ENCODE measurements at regions not wholly inside any gene's neighbourhood (a gene's known extent, or its start where the extent isn't known, plus 50 kb on each side); places are given as distances from the start of the nearest gene placed in this dataset.

GRCh38 chr2:18477293-18477692, 83.2 kb downstream of the RDH14 start:
- Histone ChIP-seq H3K27me3 (ENCODE audit: control insufficient read depth, extremely low read depth, insufficient read depth, low read length) (no peaks in the 10 kb centered on the region), H3K36me3 (ENCODE audit: control insufficient read depth in 2 of 2, extremely low read depth in 1 of 2, insufficient read depth in 2 of 2, low read length in 2 of 2) (no peaks in the 10 kb centered on the region), H3K4me3 (ENCODE audit: control insufficient read depth in 2 of 3, extremely low read depth in 1 of 3, insufficient read depth in 2 of 3, low read depth in 1 of 3, low read length in 3 of 3) (no peak overlapping the region), H3K9me3 (ENCODE audit: control insufficient read depth, low read depth, low read length) (no peaks in the 10 kb centered on the region), H3K79me2 (ENCODE audit: control insufficient read depth, insufficient read depth, low read length) (no peaks in the 10 kb centered on the region), H4K20me1 (ENCODE audit: control insufficient read depth, extremely low read depth, insufficient read depth, low read length) (no peaks in the 10 kb centered on the region), H3K4me1 (ENCODE audit: control insufficient read depth, extremely low read depth, insufficient read depth, low read length) (no peaks in the 10 kb centered on the region), H2AFZ (ENCODE audit: control insufficient read depth, low read length) (no peak overlapping the region), H3K9ac (ENCODE audit: control insufficient read depth, extremely low read depth, insufficient read depth, low read length) (no peak overlapping the region), H3K4me2 (ENCODE audit: control insufficient read depth, extremely low read depth, insufficient read depth, low read depth, low read length) (no peak overlapping the region), H3K9me1 (ENCODE audit: control insufficient read depth, extremely low read depth, insufficient read depth, low read length) (no peaks in the 10 kb centered on the region), H3K27ac (ENCODE audit: control insufficient read depth, insufficient read depth, low read length) (no peak overlapping the region)
- dilution Hi-C loops (cut with MboI; ENCODE audit: extremely low pct_ligation_motif_present, low sequenced_read_pairs): no loop called here
- TF ChIP-seq CTCF (optimal IDR thresholded peaks at IDR 0.05 in 1 of 3, IDR thresholded peaks at IDR 0.05 in 1 of 3, conservative IDR thresholded peaks at IDR 0.05 in 1 of 3; ENCODE audit: extremely low read depth in 1 of 3, insufficient read depth in 2 of 3, low read length in 3 of 3) (no peak), EZH2 (IDR thresholded peaks at IDR 0.05; ENCODE audit: low read length) (no peak)
- FAIRE-seq (no peak), DNase-seq (ENCODE audit: low read depth, low spot score) (no peak)

- Histone ChIP-seq H3K36me3 (ENCODE audit: control insufficient read depth in 2 of 2, extremely low read depth in 1 of 2, insufficient read depth in 2 of 2, low read length in 2 of 2) (no peaks in the 10 kb centered on the region), H3K9ac (ENCODE audit: control insufficient read depth, extremely low read depth, insufficient read depth, low read length) (no peak overlapping the region), H3K4me1 (ENCODE audit: control insufficient read depth, extremely low read depth, insufficient read depth, low read length) (no peaks in the 10 kb centered on the region), H3K27ac (ENCODE audit: control insufficient read depth, insufficient read depth, low read length) (no peak overlapping the region), H3K9me3 (ENCODE audit: control insufficient read depth, low read depth, low read length) (no peaks in the 10 kb centered on the region), H2AFZ (ENCODE audit: control insufficient read depth, low read length) (no peak overlapping the region), H3K4me3 (ENCODE audit: control insufficient read depth in 2 of 3, extremely low read depth in 1 of 3, insufficient read depth in 2 of 3, low read depth in 1 of 3, low read length in 3 of 3) (no peak overlapping the region), H3K79me2 (ENCODE audit: control insufficient read depth, insufficient read depth, low read length) (no peaks in the 10 kb centered on the region), H3K4me2 (ENCODE audit: control insufficient read depth, extremely low read depth, insufficient read depth, low read depth, low read length) (no peak overlapping the region), H3K9me1 (ENCODE audit: control insufficient read depth, extremely low read depth, insufficient read depth, low read length) (no peaks in the 10 kb centered on the region), H3K27me3 (ENCODE audit: control insufficient read depth, extremely low read depth, insufficient read depth, low read length) (no peaks in the 10 kb centered on the region), H4K20me1 (ENCODE audit: control insufficient read depth, extremely low read depth, insufficient read depth, low read length) (no peaks in the 10 kb centered on the region)
- FAIRE-seq (no peak), DNase-seq (ENCODE audit: low read depth, low spot score) (no peak)
- dilution Hi-C loops (cut with MboI; ENCODE audit: extremely low pct_ligation_motif_present, low sequenced_read_pairs): no loop called here
- no peak for TF ChIP-seq EZH2 (IDR thresholded peaks at IDR 0.05; ENCODE audit: low read length)
- TF ChIP-seq CTCF (optimal IDR thresholded peaks at IDR 0.05 in 1 of 3, IDR thresholded peaks at IDR 0.05 in 1 of 3, conservative IDR thresholded peaks at IDR 0.05 in 1 of 3; ENCODE audit: extremely low read depth in 1 of 3, insufficient read depth in 2 of 3, low read length in 3 of 3): no peak
Observed at GRCh38 chr2:18476484-18476883, 84.0 kb downstream of the RDH14 start.

All from keratinocyte (primary cell).